LNCaP clone FGC (cell line): ENCODE measurements at regions not wholly inside any gene's neighbourhood (a gene's known extent, or its start where the extent isn't known, plus 50 kb on each side); places are given as distances from the start of the nearest gene placed in this dataset.

ENCODE experiments used
- DNase-seq: peaks from one replicate; pipeline ENCODE4 v3.0.0-alpha.2; 2011; ENCODE audit warnings: low read depth
- H3K4me3 ChIP-seq: 2 replicates; pipeline ENCODE4 v1.5.1; 2011; ENCODE audit warnings: mild to moderate bottlenecking, low read depth, low read length, control low read depth
- TF ChIP-seq, protein P1 (sequence below): IDR thresholded peaks from 2 replicates; pipeline ENCODE4 v1.5.1; 2012; ENCODE audit warnings: mild to moderate bottlenecking; ENCODE audit not compliant: control insufficient read depth, insufficient read depth; ENCODE audit errors: extremely low read depth

DNA sequence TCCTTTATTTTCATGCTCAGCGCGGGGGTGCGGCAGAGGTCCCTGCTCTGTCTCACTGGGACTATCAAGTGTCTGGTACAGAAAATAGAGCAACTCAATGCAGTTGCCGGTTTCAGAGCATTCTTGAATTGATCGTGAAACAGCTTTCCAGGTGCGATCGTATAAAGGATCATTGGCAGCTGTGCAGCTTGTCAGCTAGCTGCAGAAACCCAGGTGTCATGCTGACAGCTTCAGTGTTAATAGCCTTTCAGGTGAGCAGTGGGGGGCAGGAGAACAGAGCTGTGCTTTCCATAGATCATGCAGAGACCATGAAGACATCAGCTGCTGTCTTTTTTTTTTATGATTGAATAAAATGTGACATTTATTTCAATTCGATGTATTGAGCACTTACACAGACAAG, 583.9 kb downstream of the NLGN4X start:
- DNase-seq: no peak
- H3K4me3 ChIP-seq: no peak overlapping the region
- TF ChIP-seq, protein P1, sequence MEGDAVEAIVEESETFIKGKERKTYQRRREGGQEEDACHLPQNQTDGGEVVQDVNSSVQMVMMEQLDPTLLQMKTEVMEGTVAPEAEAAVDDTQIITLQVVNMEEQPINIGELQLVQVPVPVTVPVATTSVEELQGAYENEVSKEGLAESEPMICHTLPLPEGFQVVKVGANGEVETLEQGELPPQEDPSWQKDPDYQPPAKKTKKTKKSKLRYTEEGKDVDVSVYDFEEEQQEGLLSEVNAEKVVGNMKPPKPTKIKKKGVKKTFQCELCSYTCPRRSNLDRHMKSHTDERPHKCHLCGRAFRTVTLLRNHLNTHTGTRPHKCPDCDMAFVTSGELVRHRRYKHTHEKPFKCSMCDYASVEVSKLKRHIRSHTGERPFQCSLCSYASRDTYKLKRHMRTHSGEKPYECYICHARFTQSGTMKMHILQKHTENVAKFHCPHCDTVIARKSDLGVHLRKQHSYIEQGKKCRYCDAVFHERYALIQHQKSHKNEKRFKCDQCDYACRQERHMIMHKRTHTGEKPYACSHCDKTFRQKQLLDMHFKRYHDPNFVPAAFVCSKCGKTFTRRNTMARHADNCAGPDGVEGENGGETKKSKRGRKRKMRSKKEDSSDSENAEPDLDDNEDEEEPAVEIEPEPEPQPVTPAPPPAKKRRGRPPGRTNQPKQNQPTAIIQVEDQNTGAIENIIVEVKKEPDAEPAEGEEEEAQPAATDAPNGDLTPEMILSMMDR: no peak

DNA sequence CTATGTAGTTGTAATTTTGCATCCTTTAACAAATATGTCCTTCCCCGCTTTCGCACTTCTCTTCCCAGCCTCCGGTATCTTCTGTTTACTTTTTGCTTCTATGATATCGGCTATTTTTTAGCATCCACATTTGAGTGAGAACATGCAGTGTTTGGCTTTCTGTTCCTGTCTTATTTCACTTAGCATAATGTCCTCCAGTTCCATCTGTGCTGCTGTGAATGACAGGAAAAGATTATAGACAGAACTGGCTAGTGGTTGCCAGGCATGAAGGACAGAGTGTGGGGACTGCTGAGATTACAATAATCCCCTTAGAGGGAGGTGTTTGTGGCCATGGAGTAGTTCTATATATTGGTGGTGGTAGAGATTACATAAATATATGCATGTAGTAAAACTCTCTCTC, 588.6 kb downstream of the NLGN4X start:
- no peak for DNase-seq
- TF ChIP-seq, protein P1: no peak
- no peak overlapping the region for H3K4me3 ChIP-seq

DNA sequence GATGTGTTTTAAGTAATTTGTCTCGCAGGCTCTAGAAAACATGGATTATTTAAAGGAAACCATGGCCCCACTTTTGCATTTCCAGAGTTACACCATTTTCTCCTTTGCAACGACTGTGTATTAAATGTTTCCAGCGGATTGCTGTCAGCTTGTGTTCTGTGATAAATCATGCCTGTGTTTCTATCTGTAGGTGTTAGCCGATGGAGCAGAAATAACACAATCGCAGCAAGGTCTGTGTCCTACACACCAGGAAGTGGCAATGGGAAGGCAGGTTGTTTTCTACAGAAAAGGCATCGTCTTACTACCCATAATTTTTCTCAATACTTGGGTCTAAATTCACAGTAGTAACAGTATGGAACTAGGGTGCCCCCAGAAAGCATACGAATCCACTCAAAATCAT, 590.1 kb downstream of the NLGN4X start:
- H3K4me3 ChIP-seq: no peak overlapping the region
- TF ChIP-seq, protein P1: no peak
- DNase-seq: no peak

DNA sequence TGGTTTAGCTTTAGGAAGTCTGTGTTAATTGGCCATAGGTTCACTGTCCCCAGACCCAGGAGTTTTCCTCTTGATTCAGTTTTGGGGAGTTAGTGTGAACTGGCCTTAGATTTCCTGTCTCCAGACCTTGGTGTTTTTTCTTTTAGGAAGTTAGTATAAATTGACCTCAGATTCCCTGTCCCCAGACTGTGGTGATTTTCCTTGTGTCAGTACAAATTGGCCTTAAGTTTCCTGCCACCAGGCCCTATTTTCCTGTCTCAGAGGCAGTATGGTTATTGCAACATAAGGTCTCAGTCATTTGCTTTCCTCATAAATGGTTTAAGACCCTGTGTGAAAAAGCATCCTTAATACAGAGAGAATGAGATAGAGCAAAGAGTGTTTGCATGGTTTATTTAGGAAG, 595.8 kb downstream of the NLGN4X start:
- TF ChIP-seq, protein P1: no peak
- H3K4me3 ChIP-seq: no peak overlapping the region
- DNase-seq: no peak

DNA sequence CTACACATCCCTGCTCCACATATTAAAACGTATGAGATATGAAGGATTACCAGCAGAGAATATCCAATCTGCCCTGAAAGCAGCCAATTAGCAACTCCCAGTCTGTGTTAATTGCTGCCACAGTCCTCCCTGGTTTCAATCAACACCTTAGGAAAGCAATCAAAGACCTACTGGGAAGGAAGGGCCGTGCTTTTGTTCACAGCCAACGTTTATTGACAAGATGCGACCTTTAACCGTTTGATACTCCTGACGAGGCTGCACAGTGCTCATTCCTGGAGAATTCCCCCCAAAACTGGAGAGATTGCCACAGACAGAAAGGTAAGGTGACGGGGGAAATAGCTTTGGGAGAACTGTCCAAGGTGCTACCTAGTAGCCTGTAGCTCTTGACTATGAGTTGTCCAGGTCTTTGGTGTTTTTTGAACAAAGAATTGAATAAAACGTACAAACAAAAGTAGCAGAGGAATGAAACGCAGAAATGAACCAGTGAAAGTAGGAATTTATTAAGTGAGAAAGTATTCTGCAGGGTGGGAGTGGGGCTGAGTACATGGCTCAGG, 596.5 kb downstream of the NLGN4X start:
- no peak overlapping the region for H3K4me3 ChIP-seq
- no peak for DNase-seq
- TF ChIP-seq, protein P1: no peak

DNA sequence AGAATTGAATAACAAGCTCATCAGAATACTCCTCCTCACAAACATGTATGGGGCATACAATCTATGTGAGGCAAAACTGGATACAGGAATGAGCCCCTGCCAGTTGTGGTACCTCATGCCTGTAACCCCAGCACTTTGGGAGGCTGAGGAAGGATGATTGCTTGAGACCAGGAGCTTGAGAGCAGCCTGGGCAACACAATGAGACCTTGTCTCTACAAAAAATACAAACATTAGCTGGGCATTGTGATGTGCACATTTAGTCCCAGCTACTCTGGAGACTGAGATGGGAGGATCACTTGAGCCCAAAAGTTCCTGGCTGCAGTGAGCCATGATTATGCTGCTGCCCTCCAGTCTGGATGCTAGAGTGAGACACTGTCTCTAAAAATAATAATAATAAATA, 611.0 kb downstream of the NLGN4X start:
- TF ChIP-seq, protein P1: no peak
- DNase-seq: no peak
- no peak overlapping the region for H3K4me3 ChIP-seq

DNA sequence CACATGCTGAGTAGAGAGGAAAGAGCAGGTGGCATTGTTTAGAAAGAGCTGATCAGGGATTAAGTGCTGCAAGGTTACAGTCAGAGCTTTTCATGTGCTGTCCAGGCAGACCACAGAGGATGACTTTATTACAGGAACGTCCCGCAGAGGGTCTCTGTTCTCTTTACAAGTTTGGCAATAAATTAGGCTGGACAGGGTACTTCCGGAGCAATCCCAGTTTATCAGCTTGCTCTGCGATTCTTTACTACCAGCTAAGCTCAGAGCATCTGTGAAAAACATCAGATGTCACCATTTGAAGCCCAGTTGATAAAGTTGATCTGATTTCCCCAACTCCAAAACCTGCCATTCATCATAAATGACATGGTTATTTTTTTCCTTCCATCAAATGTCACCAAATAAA, 633.1 kb downstream of the NLGN4X start:
- no peak for DNase-seq
- TF ChIP-seq, protein P1: no peak

More for the DNA sequence above, 633.1 kb downstream of the NLGN4X start:
- no peak overlapping the region for H3K4me3 ChIP-seq
